H1 (cell line): ENCODE measurements at regions not wholly inside any gene's neighbourhood (a gene's known extent, or its start where the extent isn't known, plus 50 kb on each side); places are given as distances from the start of the nearest gene placed in this dataset.

Experiments
- CTCF ChIA-PET: fragments of 300-600 bp; sonication (Branson Sonifier 250); formaldehyde crosslinking; loops from one replicate; lab custom pipeline; 2021; ENCODE audit not compliant: partially characterized antibody; lab: Charles Lee
- POLR2A ChIA-PET: fragments of 300-600 bp; sonication (Branson Sonifier 250); formaldehyde crosslinking; loops from one replicate; lab custom pipeline; 2021; ENCODE audit warnings: inconsistent platforms; ENCODE audit not compliant: partially characterized antibody; lab: Charles Lee
- DNase-seq, 2 experiments: peaks; one replicate each; pipeline versions ENCODE4 v3.0.0 to v3.0.0-alpha.2; 2010 to 2022; ENCODE audit warnings: low spot score in 2 of 2, low read depth in 1 of 2, mixed read lengths in 1 of 2
- FAIRE-seq: peaks from 2 replicates; lab custom pipeline; 2011; peaks lifted over from hg19 to GRCh38; lab: Jason Lieb, UNC
- H2AFZ ChIP-seq: 2 replicates; pipeline ENCODE4 v1.8.1; 2012; ENCODE audit warnings: low read length, inconsistent platforms
- H2AK5ac ChIP-seq: 2 replicates; pipeline ENCODE4 v1.6.1; 2013; ENCODE audit warnings: low read depth, low read length
- H2BK120ac ChIP-seq: replicated peaks from 2 replicates; pipeline ENCODE3; 2013; ENCODE audit warnings: low read depth, low read length, inconsistent platforms
- H2BK12ac ChIP-seq: 2 replicates; pipeline ENCODE4 v1.6.1; 2013; ENCODE audit warnings: low read depth, low read length
- H2BK15ac ChIP-seq: 2 replicates; pipeline ENCODE4 v1.6.1; 2013; ENCODE audit warnings: low read length
- H2BK20ac ChIP-seq: 2 replicates; pipeline ENCODE4 v1.6.1; 2013; ENCODE audit warnings: low read length
- H2BK5ac ChIP-seq: 2 replicates; pipeline ENCODE4 v1.6.1; 2013; ENCODE audit warnings: low read depth, low read length
- H3K14ac ChIP-seq: 2 replicates; pipeline ENCODE4 v1.6.1; 2013; ENCODE audit warnings: inconsistent platforms; ENCODE audit not compliant: insufficient read length
- H3K18ac ChIP-seq: 2 replicates; pipeline ENCODE4 v1.6.1; 2013; ENCODE audit warnings: low read length; ENCODE audit errors: extremely low read depth
- H3K23ac ChIP-seq: 2 replicates; pipeline ENCODE4 v1.6.1; 2013; ENCODE audit warnings: inconsistent platforms; ENCODE audit not compliant: insufficient read length
- H3K23me2 ChIP-seq: 2 replicates; pipeline ENCODE4 v1.6.1; 2013; ENCODE audit warnings: low read depth, low read length
- H3K27ac ChIP-seq: 2 replicates; pipeline ENCODE4 v1.6.1; 2011; ENCODE audit warnings: low read depth, low read length, inconsistent platforms
- H3K27me3 ChIP-seq, 4 experiments: replicated peaks in 1 of 4; 1 replicate in 1 of 4; 2 replicates in 3 of 4; pipeline versions ENCODE4 v1.6.1 to v1.8.1; 2011 to 2013; ENCODE audit warnings: low read length in 3 of 4, mild to moderate bottlenecking in 3 of 4, inconsistent platforms in 2 of 4, mixed read lengths in 2 of 4, moderate library complexity in 1 of 4; ENCODE audit not compliant: control insufficient read depth in 3 of 4, insufficient read depth in 3 of 4; ENCODE audit errors: extremely low read depth in 1 of 4
- H3K36me3 ChIP-seq, 4 experiments: 2 replicates each; pipeline versions ENCODE4 v1.6.1 to v1.8.1; 2011 to 2013; ENCODE audit warnings: mild to moderate bottlenecking in 4 of 4, low read length in 3 of 4, moderate library complexity in 2 of 4, control low read depth in 1 of 4, inconsistent platforms in 1 of 4; ENCODE audit not compliant: insufficient read depth in 4 of 4, control insufficient read depth in 2 of 4
- H3K4ac ChIP-seq: replicated peaks from 2 replicates; pipeline ENCODE3; 2013; ENCODE audit warnings: low read length, low read depth, mixed read lengths, inconsistent platforms; ENCODE audit not compliant: insufficient read length
- H3K4me1 ChIP-seq, 4 experiments: replicated peaks in 1 of 4; 1 replicate in 1 of 4; 2 replicates in 3 of 4; pipeline versions ENCODE4 v1.6.1 to v1.8.1; 2011 to 2013; ENCODE audit warnings: low read length in 3 of 4, inconsistent platforms in 2 of 4, mixed read lengths in 1 of 4; ENCODE audit not compliant: insufficient read depth in 4 of 4, control insufficient read depth in 3 of 4
- H3K4me2 ChIP-seq, 2 experiments: 2 replicates each; pipeline versions ENCODE4 v1.6.1 to v1.8.1; 2011 to 2013; ENCODE audit warnings: low read depth in 2 of 2, low read length in 2 of 2, control low read depth in 1 of 2, inconsistent platforms in 1 of 2, mild to moderate bottlenecking in 1 of 2; ENCODE audit not compliant: insufficient read depth in 1 of 2
- H3K4me3 ChIP-seq, 4 experiments: fragments of 200-600, 300-600 bp in 1 of 4; sonication (generic), shearing (Covaris generic), sonication (Bioruptor Twin) in 1 of 4; 2 replicates each; pipeline versions ENCODE4 v1.5.1 to v1.8.1; 2011 to 2016; ENCODE audit warnings: low read length in 4 of 4, low read depth in 3 of 4, control low read depth in 2 of 4, inconsistent platforms in 2 of 4, mild to moderate bottlenecking in 2 of 4, mixed read lengths in 1 of 4, moderate library complexity in 1 of 4; ENCODE audit not compliant: insufficient read depth in 2 of 4; ENCODE audit errors: extremely low read depth in 1 of 4
- H3K56ac ChIP-seq: replicated peaks from 2 replicates; pipeline ENCODE3; 2013; ENCODE audit warnings: low read depth, mild to moderate bottlenecking, mixed read lengths, low read length, inconsistent platforms; ENCODE audit not compliant: insufficient read length
- H3K79me1 ChIP-seq: 2 replicates; pipeline ENCODE4 v1.6.1; 2013; ENCODE audit warnings: low read depth, low read length, control low read depth
- H3K79me2 ChIP-seq, 2 experiments: 2 replicates each; pipeline versions ENCODE4 v1.6.1 to v1.8.1; 2012 to 2013; ENCODE audit warnings: low read length in 2 of 2, mild to moderate bottlenecking in 2 of 2, inconsistent platforms in 1 of 2; ENCODE audit not compliant: insufficient read depth in 2 of 2, control insufficient read depth in 1 of 2
- H3K9ac ChIP-seq, 4 experiments: replicated peaks in 1 of 4; 1 replicate in 1 of 4; 2 replicates in 3 of 4; pipeline versions ENCODE4 v1.6.1 to v1.8.1; 2011 to 2013; ENCODE audit warnings: low read depth in 3 of 4, low read length in 3 of 4, control low read depth in 2 of 4, mild to moderate bottlenecking in 2 of 4, moderate library complexity in 2 of 4, inconsistent platforms in 1 of 4; ENCODE audit errors: extremely low read depth in 1 of 4
- H3K9me3 ChIP-seq, 2 experiments: 2 replicates each; pipeline versions ENCODE4 v1.6.1 to v1.8.1; 2012 to 2013; ENCODE audit warnings: mild to moderate bottlenecking in 2 of 2, moderate library complexity in 2 of 2, control low read depth in 1 of 2, inconsistent platforms in 1 of 2, low read depth in 1 of 2, low read length in 1 of 2, mixed read lengths in 1 of 2; ENCODE audit not compliant: insufficient read depth in 2 of 2
- H4K20me1 ChIP-seq, 2 experiments: replicated peaks in 1 of 2; 2 replicates each; pipeline versions ENCODE3 to v1.8.1; 2011 to 2013; ENCODE audit warnings: inconsistent platforms in 2 of 2, low read length in 2 of 2, mild to moderate bottlenecking in 1 of 2; ENCODE audit not compliant: insufficient read depth in 2 of 2, control insufficient read depth in 1 of 2
- H4K5ac ChIP-seq: 2 replicates; pipeline ENCODE4 v1.6.1; 2013; ENCODE audit warnings: low read length, low read depth, mixed read lengths, inconsistent platforms; ENCODE audit not compliant: insufficient read length
- H4K8ac ChIP-seq: 2 replicates; pipeline ENCODE4 v1.8.0; 2013; ENCODE audit warnings: mild to moderate bottlenecking, moderate library complexity, low read length, inconsistent platforms; ENCODE audit not compliant: insufficient read depth; ENCODE audit errors: extremely low read depth
- H4K91ac ChIP-seq: replicated peaks from 2 replicates; pipeline ENCODE3; 2013; ENCODE audit warnings: low read length, mixed read lengths, inconsistent platforms; ENCODE audit not compliant: insufficient read length
- CBX5 ChIP-seq: fragments of 300-800, 300-1000 bp; sonication (generic); IDR thresholded peaks from 2 replicates; pipeline ENCODE4 v1.7.1; 2016; ENCODE audit warnings: antibody characterized with exemption, low read length, low read depth
- CTBP2 ChIP-seq: IDR thresholded peaks from 2 replicates; pipeline ENCODE4 v1.7.0; 2011; ENCODE audit warnings: borderline replicate concordance, mild to moderate bottlenecking, moderate library complexity, mixed read lengths, low read length; ENCODE audit not compliant: insufficient read depth, insufficient read length
- JUND ChIP-seq: IDR thresholded peaks from 2 replicates; pipeline ENCODE4 v1.6.1; 2011; ENCODE audit warnings: mild to moderate bottlenecking, improper control_type of control experiment, low read length
- NANOG ChIP-seq: IDR thresholded peaks from 2 replicates; pipeline ENCODE4 v1.6.1; 2011; ENCODE audit warnings: low read length, low read depth, mild to moderate bottlenecking, inconsistent platforms; ENCODE audit not compliant: insufficient read depth, poor library complexity, severe bottlenecking
- SIRT6 ChIP-seq: IDR thresholded peaks from one replicate; pipeline ENCODE4 v1.7.1; 2012; ENCODE audit warnings: low read length, inconsistent platforms
- SIX5 ChIP-seq: IDR thresholded peaks from 2 replicates; pipeline ENCODE4 v1.6.1; 2011; ENCODE audit warnings: mild to moderate bottlenecking, low read depth, low read length
- TBP ChIP-seq: IDR thresholded peaks from 2 replicates; pipeline ENCODE4 v1.6.1; 2011; ENCODE audit warnings: low read depth, low read length, improper control_type of control experiment
- WGBS, 2 experiments: shearing (Covaris generic) in 1 of 2; methylation state at CpG; one replicate each; pipeline versions ENCODE4 v1.1.6 to v1.1.7; 2013 to 2015; ENCODE audit warnings: low lambda C conversion rate in 2 of 2, mixed read lengths in 2 of 2, inconsistent platforms in 1 of 2, low coverage in 1 of 2, missing lambda C conversion rate in 1 of 2; ENCODE audit not compliant: insufficient replicate concordance in 2 of 2, insufficient coverage in 1 of 2, insufficient read length in 1 of 2; ENCODE audit errors: extremely low coverage in 1 of 2, missing lambda C conversion rate in 1 of 2; 5-methylcytosine and 5-hydroxymethylcytosine counted together

GRCh38 chr13:99104396-99104795 lies 96.3 kb upstream of the UBAC2 start:
- no peak for DNase-seq
- Histone ChIP-seq H3K4me1 (peaks cover 0 to 6% (median under 1%) of the 10 kb centered on the region in 4 experiments; a peak in 3 of 7 replicates), H3K79me2 (no peaks in the 10 kb centered on the region), H3K4ac (no peak overlapping the region), H3K36me3 (no peaks in the 10 kb centered on the region), H4K20me1 (no peaks in the 10 kb centered on the region), H2BK15ac (no peak overlapping the region), H2BK12ac (no peak overlapping the region), H3K27ac (no peak overlapping the region), H3K79me1 (no peaks in the 10 kb centered on the region), H2AK5ac (no peak overlapping the region), H3K14ac (no peak overlapping the region), H2BK5ac (no peak overlapping the region), H4K91ac (no peak overlapping the region), H3K23me2 (no peaks in the 10 kb centered on the region; the same call in 1 of the 2 replicates), H3K4me2 (no peak overlapping the region), H2BK20ac (no peak overlapping the region), H2AFZ (no peak overlapping the region), H3K4me3 (no peak overlapping the region), H3K18ac (no peak overlapping the region), H4K8ac (no peak overlapping the region), H3K27me3 (no peaks in the 10 kb centered on the region), H2BK120ac (no peak overlapping the region), H3K9me3 (no peaks in the 10 kb centered on the region), H3K9ac (no peak overlapping the region), H4K5ac (no peak overlapping the region), H3K56ac (no peak overlapping the region), H3K23ac (no peak overlapping the region)
- CTCF ChIA-PET, result interaction anchor here (1.1 kb wide), 1 partner anchor 101 kb away, joined by 3 read pairs; no protein-coding TSS in a partner anchor
- FAIRE-seq, result no peak
- 87% methylated on average over 9 of the region's 9 CpGs; no CpG with 5 or more reads in 1 of the 2 experiments for WGBS, 2 experiments
- POLR2A ChIA-PET, result no interaction called here
- TF ChIP-seq JUND (no peak), CBX5 (no peak), TBP (no peak), SIX5 (no peak), SIRT6 (no peak), NANOG (no peak), CTBP2 (no peak)
